GM12878 (cell line): ENCODE measurements at regions not wholly inside any gene's neighbourhood (a gene's known extent, or its start where the extent isn't known, plus 50 kb on each side); places are given as distances from the start of the nearest gene placed in this dataset.

Experiments used
- ATAC-seq: fragments of 200-7000 bp; cut with Tn5 transposase; 3 replicates; pipeline ENCODE4 v1.9.1; 2020; ENCODE audit warnings: mild to moderate bottlenecking, moderate library complexity
- BruUV-seq: library from RNA; stranded (reverse); fragments of 400-500 nt; replicated peaks from 2 replicates; lab custom pipeline; 2021; lab: Mats Ljungman, UMichigan
- CTCF ChIA-PET: fragments of 300-600 bp; sonication (Branson Sonifier 250); formaldehyde crosslinking; extraction: SDS; loops from one replicate; lab custom pipeline; 2021; ENCODE audit warnings: inconsistent platforms; lab: Yijun Ruan, JAX
- POLR2A ChIA-PET: fragments of 350-600 bp; formaldehyde crosslinking; extraction: SDS; loops from one replicate; lab custom pipeline; 2021; ENCODE audit warnings: inconsistent platforms; lab: Charles Lee
- RAD21 ChIA-PET: fragments of 300-600 bp; sonication (Branson Sonifier 250); formaldehyde crosslinking; loops from one replicate; lab custom pipeline; 2023; ENCODE audit warnings: antibody characterized with exemption; ENCODE audit not compliant: unreplicated experiment; lab: Charles Lee
- SMC1A ChIA-PET: fragments of 300-600 bp; sonication (Branson Sonifier 250); formaldehyde crosslinking; loops from one replicate; lab custom pipeline; 2023; ENCODE audit not compliant: unreplicated experiment, uncharacterized antibody; lab: Charles Lee
- DNase-seq: peaks from one replicate; pipeline ENCODE4 v3.0.0-alpha.2; 2011; ENCODE audit warnings: low read depth, low spot score
- FAIRE-seq: peaks from 3 replicates; lab custom pipeline; 2011; peaks lifted over from hg19 to GRCh38; lab: Jason Lieb, UNC
- H2AFZ ChIP-seq: 2 replicates; pipeline ENCODE4 v1.6.0; 2011; ENCODE audit warnings: low read depth, low read length, control low read depth; ENCODE audit not compliant: control insufficient read depth
- H3K27ac ChIP-seq: 2 replicates; pipeline ENCODE4 v1.5.1; 2011; ENCODE audit warnings: control low read depth; ENCODE audit not compliant: control insufficient read depth, insufficient read depth
- H3K27me3 ChIP-seq, 2 experiments: replicated peaks in 1 of 2; 2 replicates each; pipeline versions ENCODE4 v1.6.0 to v1.6.1; 2011; ENCODE audit warnings: low read length in 1 of 2; ENCODE audit not compliant: control insufficient read depth in 2 of 2, insufficient read depth in 2 of 2
- H3K36me3 ChIP-seq, 2 experiments: 2 replicates each; pipeline ENCODE4 v1.5.1; 2011; ENCODE audit warnings: low read length in 1 of 2; ENCODE audit not compliant: control insufficient read depth in 2 of 2, insufficient read depth in 2 of 2
- H3K4me1 ChIP-seq: 2 replicates; pipeline ENCODE4 v1.6.1; 2011; ENCODE audit warnings: mild to moderate bottlenecking, low read length, moderate library complexity, mixed read lengths; ENCODE audit not compliant: control insufficient read depth, insufficient read depth
- H3K4me2 ChIP-seq: 2 replicates; pipeline ENCODE4 v1.6.0; 2011; ENCODE audit warnings: control low read depth; ENCODE audit not compliant: control insufficient read depth, insufficient read depth
- H3K4me3 ChIP-seq: fragments of 200-600 bp; sonication (generic); 2 replicates; pipeline ENCODE4 v1.5.1; 2016
- H3K79me2 ChIP-seq: 2 replicates; pipeline ENCODE4 v1.6.0; 2011; ENCODE audit warnings: low read length; ENCODE audit not compliant: control insufficient read depth, insufficient read depth
- H3K9ac ChIP-seq: 2 replicates; pipeline ENCODE4 v1.8.0; 2011; ENCODE audit warnings: low read length, control low read depth, mixed read lengths; ENCODE audit not compliant: control insufficient read depth, insufficient read depth
- H3K9me3 ChIP-seq: replicated peaks from 3 replicates; pipeline ENCODE4 v1.5.1; 2011; ENCODE audit warnings: mild to moderate bottlenecking, low read length; ENCODE audit not compliant: control insufficient read depth, insufficient read depth
- H4K20me1 ChIP-seq: 2 replicates; pipeline ENCODE4 v1.6.0; 2011; ENCODE audit not compliant: control insufficient read depth, insufficient read depth
- CBX5 ChIP-seq: sonication (generic); IDR thresholded peaks from 2 replicates; pipeline ENCODE4 v1.6.1; 2016; ENCODE audit warnings: low read depth, moderate library complexity, mild to moderate bottlenecking, inconsistent platforms
- EED ChIP-seq: sonication (generic); IDR thresholded peaks from 2 replicates; pipeline ENCODE4 v1.6.1; 2016; ENCODE audit warnings: antibody characterized with exemption, low read depth
- FOXM1 ChIP-seq: IDR thresholded peaks from 2 replicates; pipeline ENCODE4 v1.6.1; 2012; ENCODE audit warnings: low read depth, mild to moderate bottlenecking, inconsistent platforms, low read length, moderate library complexity
- HDAC6 ChIP-seq: fragments of 200-600 bp; sonication (generic); IDR thresholded peaks from one replicate; pipeline ENCODE4 v1.8.0; 2017; ENCODE audit warnings: antibody characterized with exemption; ENCODE audit not compliant: unreplicated experiment
- LARP7 ChIP-seq: fragments of 450-650 bp; IDR thresholded peaks from 2 replicates; pipeline ENCODE4 v1.6.1; 2017; ENCODE audit warnings: mild to moderate bottlenecking
- NR2C2 ChIP-seq: IDR thresholded peaks from 2 replicates; pipeline ENCODE4 v1.6.1; 2011; ENCODE audit warnings: borderline replicate concordance, low read depth; ENCODE audit not compliant: control insufficient read depth, insufficient read length
- PAX5 ChIP-seq: IDR thresholded peaks from 2 replicates; pipeline ENCODE4 v1.6.1; 2011; ENCODE audit warnings: low read depth, low read length, borderline replicate concordance
- SRF ChIP-seq, 2 experiments: IDR thresholded peaks; 2 replicates each; pipeline ENCODE4 v1.6.1; 2011; ENCODE audit warnings: low read depth in 2 of 2, low read length in 2 of 2, mild to moderate bottlenecking in 1 of 2, moderate library complexity in 1 of 2
- STAT3 ChIP-seq: IDR thresholded peaks from 2 replicates; pipeline ENCODE4 v1.6.1; 2011; ENCODE audit warnings: low read depth, low read length, improper control_type of control experiment
- SUPT20H ChIP-seq: IDR thresholded peaks from 2 replicates; pipeline ENCODE4 v1.6.1; 2011; ENCODE audit warnings: low read depth, mild to moderate bottlenecking, low read length, moderate library complexity, borderline replicate concordance; ENCODE audit not compliant: control insufficient read depth
- TCF3 ChIP-seq: IDR thresholded peaks from 2 replicates; pipeline ENCODE4 v1.6.1; 2012; ENCODE audit warnings: low read depth, mild to moderate bottlenecking, low read length, borderline replicate concordance; ENCODE audit not compliant: insufficient read depth
- ZNF24 ChIP-seq: fragments of 450-650 bp; IDR thresholded peaks from 2 replicates; pipeline ENCODE4 v1.6.1; 2017; ENCODE audit warnings: antibody characterized with exemption, mild to moderate bottlenecking
- WGBS: methylation state at CpG from one replicate; pipeline ENCODE4 v1.1.6; 2016; ENCODE audit warnings: low lambda C conversion rate; ENCODE audit not compliant: insufficient replicate concordance, insufficient coverage; ENCODE audit errors: missing lambda C conversion rate; 5-methylcytosine and 5-hydroxymethylcytosine counted together
- in situ Hi-C: fragments of 300-500 bp; cut with MboI; formaldehyde crosslinking; loops from 9 replicates; pipeline ENCODE4 v1.14.3; 2018; ENCODE audit warnings: mixed read lengths
- intact Hi-C: fragments of 100-400 bp; cut with micrococcal nuclease; formaldehyde crosslinking; loops from one replicate; pipeline ENCODE4 v1.14.2; 2022; ENCODE audit not compliant: unreplicated experiment
- TF ChIP-seq, protein P1 (sequence below): IDR thresholded peaks from 2 replicates; pipeline ENCODE4 v1.6.1; 2011; ENCODE audit warnings: low read depth, low read length, improper control_type of control experiment, borderline replicate concordance
- TF ChIP-seq, protein P2 (sequence below): fragments of 450-650 bp; IDR thresholded peaks from 2 replicates; pipeline ENCODE4 v1.6.1; 2014; ENCODE audit warnings: mild to moderate bottlenecking

DNA sequence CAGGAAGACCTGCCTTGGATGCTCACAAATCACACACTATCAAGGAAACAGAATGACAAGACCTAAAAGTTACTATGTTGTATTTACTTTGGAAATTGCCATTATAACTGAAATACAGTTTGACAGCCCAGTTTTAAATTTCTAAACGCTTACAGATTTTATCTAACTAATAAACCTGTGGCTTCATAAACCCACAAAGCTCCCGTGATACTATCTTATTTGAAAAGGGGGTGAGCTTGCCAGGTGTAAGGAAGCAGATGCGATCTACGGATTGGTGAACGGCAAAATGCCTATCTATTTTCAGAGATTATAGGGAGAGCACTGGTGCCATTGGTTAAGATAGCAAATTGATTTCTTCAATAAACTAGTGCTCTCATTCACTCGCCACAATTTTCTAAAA lies 485.5 kb downstream of the BCAT1 start:
- no peak overlapping the region for H3K4me2 ChIP-seq
- H3K9me3 ChIP-seq, result no peaks in the 10 kb centered on the region
- no peak overlapping the region for H3K27ac ChIP-seq
- intact Hi-C loops (no loop called here), in situ Hi-C loops (no loop called here)
- WGBS, result 55% methylated on average over 6 of the region's 6 CpGs
- no peak overlapping the region for H3K9ac ChIP-seq
- DNase-seq (no peak), ATAC-seq (no peak), FAIRE-seq (no peak)
- H2AFZ ChIP-seq, result no peak overlapping the region
- POLR2A ChIA-PET, result no interaction called here
- CTCF ChIA-PET, result no interaction called here
- BruUV-seq, result no TSS peak
- no peaks in the 10 kb centered on the region for H3K79me2 ChIP-seq
- H3K4me3 ChIP-seq, result no peak overlapping the region
- H3K27me3 ChIP-seq, result no peaks in the 10 kb centered on the region
- SMC1A ChIA-PET, result interaction anchor here (1.4 kb wide), 1 partner anchor 10 kb away, joined by 4 read pairs; no protein-coding TSS in a partner anchor
- RAD21 ChIA-PET, result no interaction called here
- no peak for TF ChIP-seq ZNF24
- TF ChIP-seq, protein P1, sequence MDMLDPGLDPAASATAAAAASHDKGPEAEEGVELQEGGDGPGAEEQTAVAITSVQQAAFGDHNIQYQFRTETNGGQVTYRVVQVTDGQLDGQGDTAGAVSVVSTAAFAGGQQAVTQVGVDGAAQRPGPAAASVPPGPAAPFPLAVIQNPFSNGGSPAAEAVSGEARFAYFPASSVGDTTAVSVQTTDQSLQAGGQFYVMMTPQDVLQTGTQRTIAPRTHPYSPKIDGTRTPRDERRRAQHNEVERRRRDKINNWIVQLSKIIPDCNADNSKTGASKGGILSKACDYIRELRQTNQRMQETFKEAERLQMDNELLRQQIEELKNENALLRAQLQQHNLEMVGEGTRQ, result no peak
- no peak for TF ChIP-seq STAT3
- no peak for TF ChIP-seq CBX5
- no peaks in the 10 kb centered on the region for H3K4me1 ChIP-seq
- no peaks in the 10 kb centered on the region for H4K20me1 ChIP-seq
- H3K36me3 ChIP-seq, result no peaks in the 10 kb centered on the region

DNA sequence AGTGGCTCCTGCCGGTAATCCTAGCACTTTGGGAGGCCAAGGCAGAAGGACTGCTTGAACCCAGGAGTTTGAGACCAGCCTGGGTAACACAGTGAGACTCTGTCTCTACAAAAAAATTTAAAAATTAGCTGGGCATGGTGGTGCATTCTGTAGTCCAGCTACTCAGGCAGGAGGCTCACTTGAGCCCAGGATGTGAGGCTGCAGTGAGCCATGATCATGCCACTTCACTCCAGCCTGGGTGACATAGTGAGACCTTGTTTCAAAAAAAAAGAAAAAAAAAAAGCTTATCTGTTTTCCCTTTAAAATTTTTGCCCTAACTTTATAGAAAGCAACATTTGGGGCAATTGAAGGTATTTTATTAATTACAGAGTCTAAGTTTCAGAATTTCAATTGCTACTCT lies 486.0 kb downstream of the BCAT1 start:
- no peaks in the 10 kb centered on the region for H4K20me1 ChIP-seq
- WGBS, result 100% methylated on average over 1 of the region's 1 CpG
- H3K4me2 ChIP-seq, result no peak overlapping the region
- no TSS peak for BruUV-seq
- ChIA-PET CTCF (no interaction called here), SMC1A (interaction anchor here (1.4 kb wide), 1 partner anchor 9 kb away, joined by 4 read pairs; no protein-coding TSS in a partner anchor), RAD21 (no interaction called here), POLR2A (no interaction called here)
- in situ Hi-C loops, result no loop called here
- H3K4me3 ChIP-seq, result no peak overlapping the region
- intact Hi-C loops, result no loop called here
- ATAC-seq (no peak), DNase-seq (no peak), FAIRE-seq (no peak)
- H2AFZ ChIP-seq, result no peak overlapping the region
- no peaks in the 10 kb centered on the region for H3K36me3 ChIP-seq
- H3K9me3 ChIP-seq, result no peaks in the 10 kb centered on the region
- no peaks in the 10 kb centered on the region for H3K27me3 ChIP-seq
- no peaks in the 10 kb centered on the region for H3K4me1 ChIP-seq
- H3K79me2 ChIP-seq, result no peaks in the 10 kb centered on the region
- no peak overlapping the region for H3K9ac ChIP-seq
- no peak overlapping the region for H3K27ac ChIP-seq
- TF ChIP-seq PAX5 (no peak), HDAC6 (no peak), LARP7 (no peak), SUPT20H (no peak), NR2C2 (no peak), SRF (IDR thresholded peaks at IDR 0.05; ENCODE audit: low read depth in 2 of 2, low read length in 2 of 2) (no peak), FOXM1 (no peak), EED (no peak), TCF3 (no peak)
- TF ChIP-seq, protein P2, sequence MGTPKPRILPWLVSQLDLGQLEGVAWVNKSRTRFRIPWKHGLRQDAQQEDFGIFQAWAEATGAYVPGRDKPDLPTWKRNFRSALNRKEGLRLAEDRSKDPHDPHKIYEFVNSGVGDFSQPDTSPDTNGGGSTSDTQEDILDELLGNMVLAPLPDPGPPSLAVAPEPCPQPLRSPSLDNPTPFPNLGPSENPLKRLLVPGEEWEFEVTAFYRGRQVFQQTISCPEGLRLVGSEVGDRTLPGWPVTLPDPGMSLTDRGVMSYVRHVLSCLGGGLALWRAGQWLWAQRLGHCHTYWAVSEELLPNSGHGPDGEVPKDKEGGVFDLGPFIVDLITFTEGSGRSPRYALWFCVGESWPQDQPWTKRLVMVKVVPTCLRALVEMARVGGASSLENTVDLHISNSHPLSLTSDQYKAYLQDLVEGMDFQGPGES, result no peak
